SK-N-MC (cell line): ENCODE measurements at regions not wholly inside any gene's neighbourhood (a gene's known extent, or its start where the extent isn't known, plus 50 kb on each side); places are given as distances from the start of the nearest gene placed in this dataset.

ENCODE experiments used
- EZH2 ChIP-seq: fragments of 200-600 bp; sonication (generic); IDR thresholded peaks from one replicate; pipeline ENCODE4 v1.6.1; 2017; ENCODE audit warnings: antibody characterized with exemption
- POLR2AphosphoS5 ChIP-seq: IDR thresholded peaks from 2 replicates; pipeline ENCODE4 v1.6.1; 2012; ENCODE audit warnings: mild to moderate bottlenecking, low read depth, low read length, borderline replicate concordance

- TF ChIP-seq EZH2: no peak
- no peak for TF ChIP-seq POLR2AphosphoS5
These were observed 67.7 kb upstream of the NSMCE3 start for GRCh38 chr15:29337156-29337959.
